GM23338 (cell line): ENCODE measurements at regions not wholly inside any gene's neighbourhood (a gene's known extent, or its start where the extent isn't known, plus 50 kb on each side); places are given as distances from the start of the nearest gene placed in this dataset.

Experiments
- ATAC-seq: fragments of 200-7000 bp; cut with Tn5 transposase; 3 replicates; pipeline ENCODE4 v1.9.1; 2020
- DNase-seq: peaks from one replicate; pipeline ENCODE4 v3.0.0-alpha.2; 2015; ENCODE audit warnings: low spot score
- H2AFZ ChIP-seq: fragments of 200-600 bp; sonication (generic); 2 replicates; pipeline ENCODE4 v1.8.0; 2016; ENCODE audit warnings: antibody characterized with exemption, mild to moderate bottlenecking, moderate library complexity
- H3F3A ChIP-seq: fragments of 200-600 bp; sonication (generic); replicated peaks from 2 replicates; pipeline ENCODE4 v1.8.0; 2017; ENCODE audit warnings: antibody characterized with exemption, mixed run types, low read depth
- H3K27ac ChIP-seq: fragments of 200-600 bp; sonication (generic); 2 replicates; pipeline ENCODE4 v1.6.1; 2016; ENCODE audit warnings: low read depth
- H3K27me3 ChIP-seq: fragments of 200-600 bp; sonication (generic); 2 replicates; pipeline ENCODE4 v1.8.0; 2016; ENCODE audit warnings: mild to moderate bottlenecking, mixed run types, moderate library complexity; ENCODE audit not compliant: insufficient read depth
- H3K36me3 ChIP-seq: fragments of 200-600 bp; sonication (generic); 2 replicates; pipeline ENCODE4 v1.8.0; 2016; ENCODE audit warnings: mild to moderate bottlenecking; ENCODE audit not compliant: insufficient read depth
- H3K4me1 ChIP-seq: fragments of 200-600 bp; sonication (generic); 2 replicates; pipeline ENCODE4 v1.8.0; 2016; ENCODE audit warnings: mild to moderate bottlenecking, moderate library complexity; ENCODE audit not compliant: insufficient read depth
- H3K4me2 ChIP-seq: fragments of 200-600 bp; sonication (generic); 2 replicates; pipeline ENCODE4 v1.7.1; 2017; ENCODE audit warnings: mixed run types
- H3K4me3 ChIP-seq: fragments of 200-600 bp; sonication (generic); 2 replicates; pipeline ENCODE4 v1.6.1; 2016; ENCODE audit warnings: mixed run types
- H3K79me2 ChIP-seq: fragments of 200-600 bp; sonication (generic); replicated peaks from 2 replicates; pipeline ENCODE4 v1.8.0; 2017; ENCODE audit warnings: mild to moderate bottlenecking; ENCODE audit not compliant: insufficient read depth
- H3K9me2 ChIP-seq: fragments of 200-600 bp; sonication (generic); 2 replicates; pipeline ENCODE4 v1.8.0; 2017; ENCODE audit not compliant: insufficient read depth
- H4K20me1 ChIP-seq: fragments of 200-600 bp; sonication (generic); replicated peaks from 2 replicates; pipeline ENCODE4 v1.8.0; 2017; ENCODE audit warnings: mild to moderate bottlenecking; ENCODE audit not compliant: insufficient read depth
- H3K27ac Mint-ChIP-seq: 2 replicates; pipeline ENCODE4 v1.8.0; 2020; ENCODE audit warnings: inconsistent platforms, mild to moderate bottlenecking, moderate library complexity, mixed read lengths
- H3K27me3 Mint-ChIP-seq: 3 replicates; pipeline ENCODE4 v1.8.0; 2022; ENCODE audit warnings: low read depth, mild to moderate bottlenecking, moderate library complexity, mixed read lengths, inconsistent platforms; ENCODE audit not compliant: insufficient read depth, poor library complexity
- H3K36me3 Mint-ChIP-seq: 3 replicates; pipeline ENCODE4 v1.8.0; 2021; ENCODE audit warnings: low read depth, mild to moderate bottlenecking, inconsistent platforms, moderate library complexity, mixed read lengths
- H3K4me1 Mint-ChIP-seq: 3 replicates; pipeline ENCODE4 v1.8.0; 2020; ENCODE audit warnings: mild to moderate bottlenecking, inconsistent platforms, mixed read lengths
- H3K4me3 Mint-ChIP-seq: 3 replicates; pipeline ENCODE4 v1.8.0; 2021; ENCODE audit warnings: moderate library complexity, mild to moderate bottlenecking, inconsistent platforms, mixed read lengths
- H3K9me3 Mint-ChIP-seq: 3 replicates; pipeline ENCODE4 v1.8.0; 2020; ENCODE audit warnings: moderate library complexity, mild to moderate bottlenecking, inconsistent platforms, mixed read lengths
- CREB1 ChIP-seq: fragments of 250-450 bp; sonication (Bioruptor Pico); IDR thresholded peaks from 2 replicates; pipeline ENCODE4 v1.5.0; 2020; ENCODE audit warnings: low read depth, mild to moderate bottlenecking, moderate library complexity
- CTCF ChIP-seq, 2 experiments: fragments of 200-600 bp in 1 of 2; sonication (generic) in 1 of 2; conservative IDR thresholded peaks; 2 replicates each; pipeline versions ENCODE4 v1.5.1 to v1.6.1; 2016 to 2017; ENCODE audit warnings: antibody characterized with exemption in 2 of 2, low read depth in 2 of 2, mild to moderate bottlenecking in 2 of 2, moderate library complexity in 1 of 2
- ETS1 ChIP-seq: IDR thresholded peaks from 2 replicates; pipeline ENCODE4 v1.6.1; 2016; ENCODE audit warnings: antibody characterized with exemption
- EZH2 ChIP-seq: fragments of 200-600 bp; sonication (generic); IDR thresholded peaks from one replicate; pipeline ENCODE4 v1.8.0; 2017; ENCODE audit warnings: antibody characterized with exemption, mild to moderate bottlenecking, low read depth; ENCODE audit not compliant: unreplicated experiment
- EZH2phosphoT487 ChIP-seq: fragments of 200-600 bp; sonication (generic); IDR thresholded peaks from one replicate; pipeline ENCODE4 v1.8.1; 2018; ENCODE audit warnings: antibody characterized with exemption; ENCODE audit not compliant: unreplicated experiment
- JUNB ChIP-seq: IDR thresholded peaks from one replicate; pipeline ENCODE4 v1.6.1; 2016; ENCODE audit warnings: antibody characterized with exemption; ENCODE audit not compliant: unreplicated experiment
- NANOG ChIP-seq: IDR thresholded peaks from 2 replicates; pipeline ENCODE4 v1.6.1; 2016; ENCODE audit warnings: antibody characterized with exemption, borderline replicate concordance
- POLR2AphosphoS5 ChIP-seq: IDR thresholded peaks from 2 replicates; pipeline ENCODE4 v1.6.1; 2016; ENCODE audit warnings: antibody characterized with exemption, low read depth
- REST ChIP-seq: IDR thresholded peaks from one replicate; pipeline ENCODE4 v1.6.1; 2018; ENCODE audit warnings: antibody characterized with exemption; ENCODE audit not compliant: unreplicated experiment
- STAT1 ChIP-seq: IDR thresholded peaks from one replicate; pipeline ENCODE4 v1.6.1; 2016; ENCODE audit warnings: antibody characterized with exemption; ENCODE audit not compliant: unreplicated experiment
- ZNF114 ChIP-seq: fragments of 250-450 bp; sonication (Bioruptor Pico); IDR thresholded peaks from 2 replicates; pipeline ENCODE4 v1.5.0; 2020; ENCODE audit warnings: mild to moderate bottlenecking, moderate library complexity
- ZNF331 ChIP-seq: fragments of 250-450 bp; sonication (Bioruptor Pico); IDR thresholded peaks from 2 replicates; pipeline ENCODE4 v1.5.0; 2020; ENCODE audit warnings: low read depth, mild to moderate bottlenecking, moderate library complexity
- ZNF462 ChIP-seq: fragments of 250-450 bp; sonication (Bioruptor Pico); IDR thresholded peaks from 2 replicates; pipeline ENCODE4 v1.5.0; 2020; ENCODE audit warnings: mild to moderate bottlenecking, moderate library complexity

GRCh38 chr14:22203036-22203435 is 386.0 kb downstream of the DAD1 start:
- H3K9me2 ChIP-seq: no peaks in the 10 kb centered on the region; the same call in 1 of the 2 replicates
- no peaks in the 10 kb centered on the region; the same call in 1 of the 2 replicates for H3K36me3 ChIP-seq
- no peak overlapping the region for H3K27ac ChIP-seq
- ATAC-seq (no peak), DNase-seq (no peak)
- no peak for TF ChIP-seq ETS1
- no peak for TF ChIP-seq EZH2
- no peak for TF ChIP-seq STAT1
- TF ChIP-seq JUNB: no peak
- no peak for TF ChIP-seq ZNF114 (CRISPR knock-in tag)
- TF ChIP-seq ZNF331 (CRISPR knock-in tag): no peak
- TF ChIP-seq REST: no peak
- TF ChIP-seq ZNF462 (CRISPR knock-in tag): no peak
- TF ChIP-seq POLR2AphosphoS5: no peak
- TF ChIP-seq CREB1 (CRISPR knock-in tag): no peak
- TF ChIP-seq NANOG: no peak
- no peak for TF ChIP-seq CTCF (conservative IDR thresholded peaks at IDR 0.05; ENCODE audit: low read depth in 2 of 2)
- no peak for TF ChIP-seq EZH2phosphoT487
- no peak overlapping the region for H3K4me3 ChIP-seq
- H3K4me2 ChIP-seq: no peak overlapping the region
- no peak overlapping the region for H2AFZ ChIP-seq
- H3K27me3 Mint-ChIP-seq: peaks cover 8% of the 10 kb centered on the region
- H4K20me1 ChIP-seq: no peaks in the 10 kb centered on the region
- no peak overlapping the region for H3K4me3 Mint-ChIP-seq
- H3K4me1 ChIP-seq: no peaks in the 10 kb centered on the region
- H3K27ac Mint-ChIP-seq: no peak overlapping the region
- H3K79me2 ChIP-seq: no peaks in the 10 kb centered on the region
- no peaks in the 10 kb centered on the region for H3K4me1 Mint-ChIP-seq
- H3K27me3 ChIP-seq: no peaks in the 10 kb centered on the region
- H3K9me3 Mint-ChIP-seq: peaks cover 21% of the 10 kb centered on the region
- H3K36me3 Mint-ChIP-seq: peaks cover 2% of the 10 kb centered on the region; the same call in 2 of the 3 replicates
- H3F3A ChIP-seq: no peaks in the 10 kb centered on the region
